Effector memory CD4-positive, alpha-beta T cell (primary cell): ENCODE measurements at regions not wholly inside any gene's neighbourhood (a gene's known extent, or its start where the extent isn't known, plus 50 kb on each side); places are given as distances from the start of the nearest gene placed in this dataset.
A peak's percentile ranks its signal among the peaks of the same experiment; 100 is the strongest.

Experiments used
- DNase-seq, 3 donors: peaks; one replicate each; pipeline ENCODE4 v3.0.0-alpha.2; 2020
- H3K27ac ChIP-seq: 2 replicates; pipeline ENCODE4 v1.7.0; 2013; ENCODE audit warnings: mild to moderate bottlenecking, low read length, moderate library complexity; ENCODE audit not compliant: insufficient read depth, poor library complexity, severe bottlenecking
- H3K27me3 ChIP-seq: replicated peaks from 2 replicates; pipeline ENCODE4 v1.7.0; 2013; ENCODE audit warnings: mild to moderate bottlenecking, low read length; ENCODE audit not compliant: insufficient read depth, control insufficient read depth, poor library complexity, severe bottlenecking
- H3K36me3 ChIP-seq: 2 replicates; pipeline ENCODE4 v1.7.0; 2013; ENCODE audit warnings: mild to moderate bottlenecking, low read length, moderate library complexity; ENCODE audit not compliant: control insufficient read depth, insufficient read depth
- H3K4me1 ChIP-seq: 2 replicates; pipeline ENCODE4 v1.7.0; 2013; ENCODE audit warnings: low read length, mild to moderate bottlenecking; ENCODE audit not compliant: control insufficient read depth, insufficient read depth, poor library complexity, severe bottlenecking
- H3K4me3 ChIP-seq: 2 replicates; pipeline ENCODE4 v1.7.0; 2013; ENCODE audit warnings: low read length, low read depth, mild to moderate bottlenecking; ENCODE audit not compliant: insufficient read depth, poor library complexity, severe bottlenecking
- H3K9me3 ChIP-seq: 2 replicates; pipeline ENCODE4 v1.7.0; 2013; ENCODE audit warnings: mild to moderate bottlenecking, low read length, moderate library complexity; ENCODE audit not compliant: control insufficient read depth

GRCh38 chr20:1776681-1777475 is 118.3 kb upstream of the SIRPA start:
- DNase-seq: peak; percentile 55 to 63 (median 58)
- Histone ChIP-seq H3K4me1 (peaks cover 8% of the 10 kb centered on the region), H3K9me3 (no peaks in the 10 kb centered on the region), H3K4me3 (peak overlapping the region; percentile 77), H3K27me3 (no peaks in the 10 kb centered on the region), H3K27ac (no peak overlapping the region), H3K36me3 (no peaks in the 10 kb centered on the region)

GRCh38 chr20:1775117-1775516 is 117.5 kb upstream of the SIRPG start:
- Histone ChIP-seq H3K4me1 (peaks cover 8% of the 10 kb centered on the region), H3K27me3 (no peaks in the 10 kb centered on the region), H3K36me3 (no peaks in the 10 kb centered on the region), H3K9me3 (no peaks in the 10 kb centered on the region), H3K27ac (no peak overlapping the region), H3K4me3 (no peak overlapping the region)
- no peak for DNase-seq

- H3K4me3 ChIP-seq: no peak overlapping the region
- H3K27me3 ChIP-seq: no peaks in the 10 kb centered on the region
- H3K4me1 ChIP-seq: peaks cover 8% of the 10 kb centered on the region
- no peaks in the 10 kb centered on the region for H3K36me3 ChIP-seq
- no peaks in the 10 kb centered on the region for H3K9me3 ChIP-seq
- H3K27ac ChIP-seq: no peak overlapping the region
- no peak for DNase-seq
Observed at GRCh38 chr20:1774479-1774878, 116.9 kb upstream of the SIRPG start.

- no peak overlapping the region for H3K27ac ChIP-seq
- no peaks in the 10 kb centered on the region for H3K36me3 ChIP-seq
- no peak for DNase-seq
- no peaks in the 10 kb centered on the region for H3K9me3 ChIP-seq
- H3K27me3 ChIP-seq: no peaks in the 10 kb centered on the region
- no peak overlapping the region for H3K4me3 ChIP-seq
- peaks cover 8% of the 10 kb centered on the region for H3K4me1 ChIP-seq
Observed at GRCh38 chr20:1773816-1774215, 116.2 kb upstream of the SIRPG start.

GRCh38 chr20:1769491-1769890 is 111.9 kb upstream of the SIRPG start:
- Histone ChIP-seq H3K36me3 (no peaks in the 10 kb centered on the region), H3K9me3 (no peaks in the 10 kb centered on the region), H3K27me3 (no peaks in the 10 kb centered on the region), H3K4me3 (no peak overlapping the region), H3K4me1 (no peaks in the 10 kb centered on the region), H3K27ac (no peak overlapping the region)
- no peak for DNase-seq

- H3K4me1 ChIP-seq: no peaks in the 10 kb centered on the region
- no peaks in the 10 kb centered on the region for H3K27me3 ChIP-seq
- no peak overlapping the region for H3K4me3 ChIP-seq
- no peaks in the 10 kb centered on the region for H3K36me3 ChIP-seq
- no peaks in the 10 kb centered on the region for H3K9me3 ChIP-seq
- no peak for DNase-seq
- H3K27ac ChIP-seq: no peak overlapping the region
Observed at GRCh38 chr20:1766731-1767130, 109.2 kb upstream of the SIRPG start.

GRCh38 chr20:1764136-1765033 is 106.8 kb upstream of the SIRPG start:
- no peaks in the 10 kb centered on the region for H3K9me3 ChIP-seq
- H3K27ac ChIP-seq: no peak overlapping the region
- no peaks in the 10 kb centered on the region for H3K4me1 ChIP-seq
- peak in 2 of 3 donors; percentile 13 for DNase-seq
- H3K27me3 ChIP-seq: no peaks in the 10 kb centered on the region
- no peaks in the 10 kb centered on the region for H3K36me3 ChIP-seq
- no peak overlapping the region for H3K4me3 ChIP-seq

- Histone ChIP-seq H3K36me3 (no peaks in the 10 kb centered on the region), H3K4me3 (no peak overlapping the region), H3K27me3 (no peaks in the 10 kb centered on the region), H3K27ac (no peak overlapping the region), H3K9me3 (no peaks in the 10 kb centered on the region), H3K4me1 (no peaks in the 10 kb centered on the region)
- no peak for DNase-seq
Observed at GRCh38 chr20:1761598-1761997, 104.0 kb upstream of the SIRPG start.

- DNase-seq: no peak
Observed at GRCh38 chr20:1761116-1761515, 103.5 kb upstream of the SIRPG start.

GRCh38 chr20:1758765-1759164 is 101.2 kb upstream of the SIRPG start:
- no peaks in the 10 kb centered on the region for H3K4me1 ChIP-seq
- no peak for DNase-seq
- H3K36me3 ChIP-seq: no peaks in the 10 kb centered on the region
- H3K27me3 ChIP-seq: no peaks in the 10 kb centered on the region
- H3K4me3 ChIP-seq: no peak overlapping the region
- H3K27ac ChIP-seq: no peak overlapping the region
- H3K9me3 ChIP-seq: no peaks in the 10 kb centered on the region

More at GRCh38 chr20:1761116-1761515, 103.5 kb upstream of the SIRPG start:
- H3K27ac ChIP-seq: no peak overlapping the region
- no peaks in the 10 kb centered on the region for H3K36me3 ChIP-seq
- H3K9me3 ChIP-seq: no peaks in the 10 kb centered on the region
- H3K4me1 ChIP-seq: no peaks in the 10 kb centered on the region
- no peaks in the 10 kb centered on the region for H3K27me3 ChIP-seq
- no peak overlapping the region for H3K4me3 ChIP-seq
